SJSA1 (cell line): ENCODE measurements at regions not wholly inside any gene's neighbourhood (a gene's known extent, or its start where the extent isn't known, plus 50 kb on each side); places are given as distances from the start of the nearest gene placed in this dataset.
"Not testable (repeated sequence)": the region's sequence is repeated elsewhere in the genome, so short reads cannot be mapped to it uniquely, and the experiment has no call there.

ENCODE experiments used
- DNase-seq, 2 experiments: peaks; one replicate each; pipeline ENCODE4 v3.0.0-alpha.2; 2015 to 2020; ENCODE audit warnings: low spot score in 2 of 2, low read depth in 1 of 2
- H3K27ac ChIP-seq: fragments of 250-450 bp; sonication (Bioruptor Pico); 2 replicates; pipeline ENCODE4 v1.5.1; 2020; ENCODE audit warnings: mild to moderate bottlenecking, moderate library complexity
- H3K27me3 ChIP-seq: fragments of 250-450 bp; sonication (Bioruptor Pico); replicated peaks from 2 replicates; pipeline ENCODE4 v1.5.1; 2020; ENCODE audit warnings: mild to moderate bottlenecking, moderate library complexity
- H3K36me3 ChIP-seq: fragments of 250-450 bp; sonication (Bioruptor Pico); 2 replicates; pipeline ENCODE4 v1.5.1; 2020; ENCODE audit warnings: mild to moderate bottlenecking
- H3K4me1 ChIP-seq: fragments of 250-450 bp; sonication (Bioruptor Pico); replicated peaks from 2 replicates; pipeline ENCODE4 v1.6.1; 2021; ENCODE audit warnings: mild to moderate bottlenecking
- H3K4me3 ChIP-seq: fragments of 250-450 bp; sonication (Bioruptor Pico); 2 replicates; pipeline ENCODE4 v1.5.1; 2020; ENCODE audit warnings: mild to moderate bottlenecking
- H3K9me3 ChIP-seq: fragments of 250-450 bp; sonication (Bioruptor Pico); replicated peaks from 2 replicates; pipeline ENCODE4 v1.5.1; 2020; ENCODE audit warnings: mild to moderate bottlenecking

DNA sequence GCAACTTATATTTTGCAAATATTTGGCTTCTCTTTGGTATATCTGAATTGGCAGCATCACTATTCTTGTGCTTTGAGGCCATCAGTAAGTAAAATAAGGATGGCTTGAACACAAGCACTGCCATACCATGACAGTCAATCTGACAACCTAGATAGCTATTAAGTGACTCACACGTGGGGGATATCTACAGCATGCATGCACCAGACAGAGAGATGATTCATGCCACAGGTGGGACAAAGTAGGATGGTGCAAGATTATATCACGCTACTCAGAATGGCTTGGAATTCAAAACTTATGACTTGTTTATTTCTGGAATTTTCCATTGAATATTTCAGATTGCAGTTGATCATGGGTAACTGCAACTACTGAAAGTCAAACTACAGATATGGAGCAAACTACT lies 675.6 kb upstream of the MDGA2 start:
- no peaks in the 10 kb centered on the region for H3K4me1 ChIP-seq
- no peak overlapping the region for H3K4me3 ChIP-seq
- no peak for DNase-seq
- H3K27me3 ChIP-seq: no peaks in the 10 kb centered on the region
- no peaks in the 10 kb centered on the region for H3K36me3 ChIP-seq
- no peaks in the 10 kb centered on the region for H3K9me3 ChIP-seq
- H3K27ac ChIP-seq: no peak overlapping the region

DNA sequence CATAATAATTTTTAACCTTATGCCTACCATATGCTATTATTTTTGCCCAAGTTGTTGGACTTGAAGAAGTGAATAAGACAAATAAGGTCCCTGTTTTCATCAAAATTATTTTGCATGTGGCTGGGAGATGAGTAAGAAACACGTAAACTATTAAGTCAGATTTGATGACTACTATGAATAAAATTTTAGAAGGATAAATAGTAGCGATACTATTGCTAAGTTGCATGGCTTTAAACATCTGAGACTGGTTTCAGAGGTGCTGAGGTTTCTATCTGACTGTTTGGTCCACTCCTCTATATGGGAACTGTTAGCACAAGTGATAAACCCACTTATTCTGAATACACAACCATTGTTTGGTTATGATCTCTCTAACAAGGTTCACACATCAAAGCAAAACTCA lies 674.3 kb upstream of the MDGA2 start:
- no peak for DNase-seq
- Histone ChIP-seq H3K9me3 (no peaks in the 10 kb centered on the region), H3K4me1 (no peaks in the 10 kb centered on the region), H3K27ac (no peak overlapping the region), H3K4me3 (no peak overlapping the region), H3K36me3 (no peaks in the 10 kb centered on the region), H3K27me3 (no peaks in the 10 kb centered on the region)

DNA sequence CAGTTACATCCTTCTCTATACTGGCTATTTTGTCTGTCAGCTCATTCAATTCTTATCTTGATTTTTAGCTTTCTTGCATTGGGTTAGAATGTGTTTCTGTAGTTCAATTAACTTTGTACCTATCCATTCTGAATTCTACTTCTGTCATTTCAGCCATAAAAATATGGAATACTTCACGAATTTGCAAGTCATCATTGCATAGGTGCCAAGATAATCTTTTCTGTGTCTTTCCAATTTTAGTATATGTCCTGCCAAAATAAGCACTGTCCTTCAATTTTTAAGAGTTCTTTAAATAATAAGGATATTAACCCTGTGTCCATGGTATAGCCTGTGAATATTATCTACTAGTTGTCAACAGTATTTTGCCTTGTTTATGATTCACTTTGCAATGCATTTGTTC lies 665.7 kb upstream of the MDGA2 start:
- Histone ChIP-seq H3K9me3 (no peaks in the 10 kb centered on the region), H3K36me3 (no peaks in the 10 kb centered on the region), H3K27me3 (no peaks in the 10 kb centered on the region), H3K27ac (no peak overlapping the region), H3K4me1 (no peaks in the 10 kb centered on the region), H3K4me3 (no peak overlapping the region)
- DNase-seq: no peak

DNA sequence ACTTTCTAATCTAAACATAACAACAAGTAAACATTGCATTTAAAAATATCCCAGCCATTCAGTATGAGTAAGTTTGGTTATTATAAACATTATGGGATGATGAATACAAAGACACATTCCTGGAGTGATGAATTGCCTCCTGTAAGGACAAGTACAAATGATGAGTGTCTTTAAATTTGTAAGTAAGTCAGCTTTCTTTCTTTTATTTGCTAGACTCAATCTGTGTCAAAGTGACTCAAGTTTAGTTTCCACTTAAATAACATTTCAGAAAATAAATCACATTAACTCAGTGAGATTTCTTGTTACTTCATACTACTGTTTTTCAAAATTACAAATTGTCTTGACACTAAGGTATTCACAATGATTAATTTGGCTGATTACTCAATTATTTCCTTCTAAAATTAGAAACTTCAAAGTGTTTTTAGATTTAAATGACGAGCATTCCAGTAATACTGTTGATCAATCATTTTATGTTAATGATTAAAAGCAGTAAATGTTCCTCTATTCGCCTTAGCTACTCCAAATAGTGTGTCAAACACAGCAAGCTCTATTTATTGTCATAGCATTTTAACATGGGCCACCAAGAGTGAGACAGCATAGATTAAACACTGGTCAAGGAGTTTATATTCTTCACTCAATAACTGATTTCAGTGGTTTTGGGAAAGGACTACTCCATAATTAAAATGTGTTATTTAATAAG lies 658.0 kb upstream of the MDGA2 start:
- DNase-seq: no peak
- Histone ChIP-seq H3K36me3 (no peaks in the 10 kb centered on the region), H3K4me3 (no peak overlapping the region), H3K4me1 (no peaks in the 10 kb centered on the region), H3K9me3 (no peaks in the 10 kb centered on the region), H3K27ac (no peak overlapping the region), H3K27me3 (no peaks in the 10 kb centered on the region)

DNA sequence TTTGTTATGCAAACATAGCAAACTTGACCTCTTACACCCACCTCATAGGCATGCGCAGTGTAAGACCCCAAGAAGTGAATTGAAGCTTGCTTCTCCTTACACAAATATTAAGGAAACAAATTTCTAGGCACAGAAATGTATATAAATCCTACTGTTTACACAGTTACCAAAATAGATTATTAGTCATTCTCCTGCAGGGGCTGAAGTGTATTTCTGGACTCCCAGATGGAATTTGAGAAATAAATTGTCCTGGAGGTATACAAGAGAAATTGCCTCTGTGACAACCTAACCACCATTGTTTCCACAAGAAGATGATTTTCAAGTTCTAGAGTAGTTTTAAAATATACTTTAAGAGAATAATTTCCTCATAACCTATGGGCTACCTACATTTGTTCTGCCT lies 656.0 kb upstream of the MDGA2 start:
- no peaks in the 10 kb centered on the region for H3K9me3 ChIP-seq
- H3K4me1 ChIP-seq: no peaks in the 10 kb centered on the region
- H3K36me3 ChIP-seq: no peaks in the 10 kb centered on the region
- no peak overlapping the region for H3K4me3 ChIP-seq
- no peak overlapping the region for H3K27ac ChIP-seq
- H3K27me3 ChIP-seq: no peaks in the 10 kb centered on the region
- no peak for DNase-seq

DNA sequence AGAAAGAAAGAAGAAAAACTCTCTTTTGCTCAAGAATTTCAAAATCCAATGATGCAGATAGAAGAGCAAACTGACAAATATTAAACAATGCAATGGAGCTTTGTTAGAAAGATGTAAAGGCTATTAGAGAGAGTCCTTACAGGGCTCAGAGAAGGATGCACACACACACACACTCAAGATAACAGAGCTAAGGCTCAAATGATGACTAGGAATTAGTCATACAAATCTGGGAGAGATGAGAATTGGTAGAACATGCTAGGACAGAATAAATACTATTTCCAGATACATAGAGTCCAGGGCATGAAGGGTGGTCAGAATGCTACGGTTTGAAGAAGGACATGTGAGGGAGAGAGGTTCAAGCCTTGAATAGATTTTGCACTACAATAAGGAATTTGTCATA lies 650.1 kb upstream of the MDGA2 start:
- H3K4me3 ChIP-seq: no peak overlapping the region
- no peak overlapping the region for H3K27ac ChIP-seq
- no peak for DNase-seq
- no peaks in the 10 kb centered on the region for H3K9me3 ChIP-seq
- H3K27me3 ChIP-seq: no peaks in the 10 kb centered on the region
- H3K36me3 ChIP-seq: no peaks in the 10 kb centered on the region
- no peaks in the 10 kb centered on the region for H3K4me1 ChIP-seq

DNA sequence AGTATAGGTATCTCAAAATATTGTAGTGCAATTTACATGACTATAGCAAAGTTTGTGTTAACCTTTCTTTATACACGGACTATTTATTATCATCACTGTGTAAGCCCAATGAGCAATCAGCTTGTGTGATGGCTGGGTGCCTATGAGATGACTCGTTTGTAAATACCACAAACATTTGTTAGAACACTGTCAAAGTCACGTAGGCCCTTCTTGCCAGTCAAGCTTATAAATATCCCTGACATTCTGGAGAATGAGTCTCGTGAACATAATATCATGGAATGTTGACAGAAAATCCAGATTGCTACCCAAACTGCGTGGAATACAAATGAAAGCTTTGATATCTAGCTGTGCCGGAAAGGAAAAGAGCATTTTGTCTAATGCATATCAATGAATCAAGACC lies 648.3 kb upstream of the MDGA2 start:
- H3K9me3 ChIP-seq: no peaks in the 10 kb centered on the region
- H3K27me3 ChIP-seq: no peaks in the 10 kb centered on the region
- no peak overlapping the region for H3K4me3 ChIP-seq
- no peaks in the 10 kb centered on the region for H3K36me3 ChIP-seq
- no peaks in the 10 kb centered on the region for H3K4me1 ChIP-seq
- no peak overlapping the region for H3K27ac ChIP-seq
- DNase-seq: no peak

DNA sequence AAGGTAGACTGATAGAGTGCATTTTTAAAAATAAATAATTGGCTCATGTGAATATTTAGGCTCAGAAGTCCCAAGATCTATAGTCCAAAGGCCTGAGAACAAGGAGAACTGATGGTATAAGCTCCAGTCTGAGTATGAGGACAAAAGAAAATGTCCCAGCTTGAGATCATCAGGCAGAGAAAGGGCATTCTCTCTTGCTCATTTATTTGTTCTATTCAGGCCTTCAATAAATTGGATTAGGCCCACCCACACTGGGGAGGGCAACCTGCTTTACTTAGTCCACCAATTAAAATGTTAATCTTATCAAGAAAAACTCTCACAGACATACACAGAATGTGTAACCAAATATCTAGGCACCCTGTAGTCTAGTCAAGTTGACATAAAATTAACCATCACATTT lies 644.4 kb upstream of the MDGA2 start:
- Histone ChIP-seq H3K9me3 (no peaks in the 10 kb centered on the region), H3K4me3 (no peak overlapping the region), H3K27me3 (no peaks in the 10 kb centered on the region), H3K4me1 (no peaks in the 10 kb centered on the region), H3K36me3 (no peaks in the 10 kb centered on the region), H3K27ac (no peak overlapping the region)
- no peak for DNase-seq

DNA sequence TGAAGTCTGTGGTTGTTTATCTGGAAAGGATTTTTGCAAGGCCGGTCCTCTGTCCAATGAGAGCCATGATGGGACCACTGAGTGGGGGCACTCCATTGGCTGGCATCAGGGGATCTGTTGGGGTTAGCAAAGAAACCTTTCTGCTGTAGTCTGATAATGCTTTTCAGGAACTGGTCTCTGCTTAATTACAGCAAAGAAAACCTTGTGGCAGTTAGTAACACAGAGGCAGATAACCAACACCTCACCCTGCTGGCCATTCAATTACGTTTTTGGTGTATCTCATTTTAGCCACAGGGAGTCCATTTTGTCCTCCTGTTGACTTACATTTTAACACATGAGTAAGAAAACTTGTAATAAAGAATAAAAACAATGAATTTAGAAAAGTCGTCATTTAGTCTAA lies 629.3 kb upstream of the MDGA2 start:
- Histone ChIP-seq H3K9me3 (no peaks in the 10 kb centered on the region), H3K27me3 (no peaks in the 10 kb centered on the region), H3K4me3 (no peak overlapping the region), H3K4me1 (no peaks in the 10 kb centered on the region), H3K36me3 (no peaks in the 10 kb centered on the region), H3K27ac (no peak overlapping the region)
- no peak for DNase-seq

DNA sequence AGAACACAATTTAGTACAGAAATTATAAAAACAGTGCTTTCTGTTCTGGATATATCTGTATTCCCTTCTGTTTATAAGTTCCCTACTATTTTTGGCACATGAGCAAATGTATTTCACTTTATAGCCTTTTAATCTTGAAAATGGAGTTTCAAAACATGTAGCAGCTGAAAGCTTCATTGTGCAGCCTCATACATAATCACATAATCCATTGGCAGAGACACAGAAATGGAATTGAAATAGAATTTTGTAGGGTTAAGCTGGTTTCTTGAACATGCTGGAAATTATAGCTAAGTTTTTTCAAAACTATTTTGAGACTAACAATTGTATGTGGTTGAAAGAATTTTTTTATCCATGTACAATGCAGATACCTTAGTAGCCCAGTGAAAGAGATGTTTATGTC lies 614.3 kb upstream of the MDGA2 start:
- Histone ChIP-seq H3K4me3 (no peak overlapping the region), H3K27me3 (no peaks in the 10 kb centered on the region), H3K27ac (no peak overlapping the region), H3K9me3 (no peaks in the 10 kb centered on the region), H3K4me1 (no peaks in the 10 kb centered on the region), H3K36me3 (no peaks in the 10 kb centered on the region)
- no peak for DNase-seq

DNA sequence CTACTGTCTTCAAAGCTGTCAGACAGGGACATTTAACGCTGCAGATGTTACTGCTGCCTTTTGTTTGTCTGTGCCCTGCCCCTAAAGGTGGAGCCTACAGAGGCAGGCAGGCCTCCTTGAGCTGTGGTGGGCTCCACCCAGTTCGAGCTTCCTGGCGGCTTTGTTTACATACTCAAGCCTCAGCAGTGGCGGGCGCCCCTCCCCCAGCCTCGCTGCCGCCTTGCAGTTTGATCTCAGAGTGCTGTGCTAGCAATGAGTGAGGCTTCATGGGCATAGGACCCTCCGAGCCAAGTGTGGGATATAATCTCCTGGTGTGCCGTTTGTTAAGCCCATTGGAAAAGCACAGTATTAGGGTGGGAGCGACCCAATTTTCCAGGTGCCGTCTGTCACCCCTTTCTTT lies 609.8 kb upstream of the MDGA2 start:
- H3K4me1 ChIP-seq, H3K4me3 ChIP-seq, DNase-seq, H3K27ac ChIP-seq, H3K27me3 ChIP-seq, H3K9me3 ChIP-seq, H3K36me3 ChIP-seq: not testable (repeated sequence)

DNA sequence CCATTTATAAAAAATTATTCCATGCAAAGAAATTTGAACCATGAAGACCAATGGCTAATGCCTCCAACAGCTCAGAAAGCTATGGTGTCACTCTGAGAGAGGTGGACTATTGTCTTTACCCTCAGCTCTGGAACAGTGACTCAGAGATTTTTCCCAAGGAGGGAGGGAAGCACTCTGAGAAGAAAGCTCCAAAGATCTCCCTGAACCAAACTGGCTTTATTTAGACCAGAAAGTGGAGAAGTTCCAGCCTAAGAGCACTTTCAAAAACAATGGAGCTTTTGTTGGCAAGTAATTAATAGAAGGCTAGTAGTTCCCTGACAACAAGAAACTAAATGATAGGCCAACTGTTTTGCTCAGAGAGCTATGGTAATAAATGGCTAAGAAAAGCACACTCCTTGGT lies 599.9 kb upstream of the MDGA2 start:
- H3K27me3 ChIP-seq: no peaks in the 10 kb centered on the region
- no peaks in the 10 kb centered on the region for H3K36me3 ChIP-seq
- H3K9me3 ChIP-seq: no peaks in the 10 kb centered on the region
- DNase-seq: no peak
- H3K27ac ChIP-seq: no peak overlapping the region
- no peaks in the 10 kb centered on the region for H3K4me1 ChIP-seq
- no peak overlapping the region for H3K4me3 ChIP-seq

DNA sequence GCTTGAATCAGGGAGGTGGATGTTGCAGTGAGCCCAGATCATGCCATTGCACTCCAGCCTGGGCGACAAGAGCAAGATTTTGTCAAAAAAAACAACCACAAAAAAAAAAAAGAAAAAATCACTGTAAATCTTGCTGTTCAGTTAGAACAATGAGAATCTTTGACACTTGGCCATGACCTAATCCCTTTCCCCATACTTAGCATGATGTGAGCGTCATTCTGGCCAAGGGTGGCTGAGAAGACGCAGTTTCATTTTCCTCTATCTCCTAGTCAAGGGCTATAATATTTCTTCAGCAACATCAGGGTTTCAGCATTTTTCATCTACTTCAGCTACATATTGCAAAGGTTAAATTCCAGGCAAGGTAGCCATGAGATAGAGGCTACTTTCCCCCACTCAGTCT lies 599.4 kb upstream of the MDGA2 start:
- Histone ChIP-seq H3K27me3 (no peaks in the 10 kb centered on the region), H3K4me1 (no peaks in the 10 kb centered on the region), H3K36me3 (no peaks in the 10 kb centered on the region), H3K4me3 (no peak overlapping the region), H3K9me3 (no peaks in the 10 kb centered on the region), H3K27ac (no peak overlapping the region)
- no peak for DNase-seq

DNA sequence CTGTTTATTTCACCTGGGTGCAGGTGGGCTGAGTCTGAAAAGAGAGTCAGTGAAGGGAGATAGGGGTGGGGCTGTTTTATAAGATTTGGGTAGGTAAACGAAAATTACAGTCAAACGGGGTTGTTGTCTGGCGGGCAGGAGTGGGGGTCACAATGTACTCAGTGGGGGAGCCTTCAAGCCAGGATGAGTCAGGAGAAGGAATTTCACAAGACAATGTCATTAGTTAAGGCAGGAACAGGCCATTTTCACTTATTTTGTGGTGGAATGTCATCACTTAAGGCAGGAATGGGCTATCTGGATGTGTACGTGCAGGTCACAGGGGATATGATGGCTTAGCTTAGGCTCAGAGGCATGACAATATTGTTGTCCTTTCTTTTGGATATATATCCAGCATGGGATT lies 592.5 kb upstream of the MDGA2 start:
- not testable (repeated sequence) for H3K27me3 ChIP-seq, H3K9me3 ChIP-seq, DNase-seq, H3K4me3 ChIP-seq, H3K27ac ChIP-seq, H3K36me3 ChIP-seq, H3K4me1 ChIP-seq

DNA sequence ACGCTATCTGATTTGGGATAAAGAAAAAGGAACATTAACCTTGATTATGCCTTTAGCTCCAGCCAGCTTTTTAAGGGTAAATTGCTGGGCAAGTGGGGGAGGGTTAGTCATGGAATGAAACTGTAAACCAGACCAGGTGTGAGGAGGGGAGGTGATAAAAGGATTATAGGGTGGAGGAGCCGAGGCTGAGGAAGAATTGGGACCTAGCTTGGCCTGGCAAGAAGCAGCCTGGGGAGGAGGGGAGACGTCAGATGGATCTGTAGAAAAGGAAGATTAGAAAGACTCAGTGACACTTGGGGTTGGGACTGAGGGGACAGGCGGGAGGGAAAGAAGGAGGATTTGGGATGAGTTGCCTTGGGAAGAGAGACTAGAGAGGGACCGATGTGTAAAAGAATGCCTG lies 590.8 kb upstream of the MDGA2 start:
- H3K4me3 ChIP-seq, H3K9me3 ChIP-seq, H3K36me3 ChIP-seq, H3K4me1 ChIP-seq, DNase-seq, H3K27me3 ChIP-seq, H3K27ac ChIP-seq: not testable (repeated sequence)
